HUES48 (cell line): ENCODE measurements at regions not wholly inside any gene's neighbourhood (a gene's known extent, or its start where the extent isn't known, plus 50 kb on each side); places are given as distances from the start of the nearest gene placed in this dataset.

Experiments used
- H3K27ac ChIP-seq: one replicate; pipeline ENCODE4 v1.7.0; 2013; ENCODE audit warnings: low read depth, low read length, inconsistent platforms
- H3K27me3 ChIP-seq: 2 replicates; pipeline ENCODE4 v1.6.1; 2013; ENCODE audit warnings: mild to moderate bottlenecking, low read length; ENCODE audit not compliant: control insufficient read depth, insufficient read depth
- H3K36me3 ChIP-seq: 2 replicates; pipeline ENCODE4 v1.6.1; 2013; ENCODE audit warnings: low read length; ENCODE audit not compliant: control insufficient read depth, insufficient read depth
- H3K4me1 ChIP-seq: 2 replicates; pipeline ENCODE4 v1.6.1; 2013; ENCODE audit warnings: mild to moderate bottlenecking, low read length; ENCODE audit not compliant: control insufficient read depth, insufficient read depth
- H3K4me3 ChIP-seq: 2 replicates; pipeline ENCODE4 v1.5.1; 2013; ENCODE audit warnings: mild to moderate bottlenecking, low read depth, low read length
- H3K9ac ChIP-seq: 2 replicates; pipeline ENCODE4 v1.6.1; 2013; ENCODE audit warnings: mild to moderate bottlenecking, low read depth, low read length, moderate library complexity
- H3K9me3 ChIP-seq: 2 replicates; pipeline ENCODE4 v1.6.1; 2013; ENCODE audit warnings: low read length; ENCODE audit not compliant: control insufficient read depth, insufficient read depth

DNA sequence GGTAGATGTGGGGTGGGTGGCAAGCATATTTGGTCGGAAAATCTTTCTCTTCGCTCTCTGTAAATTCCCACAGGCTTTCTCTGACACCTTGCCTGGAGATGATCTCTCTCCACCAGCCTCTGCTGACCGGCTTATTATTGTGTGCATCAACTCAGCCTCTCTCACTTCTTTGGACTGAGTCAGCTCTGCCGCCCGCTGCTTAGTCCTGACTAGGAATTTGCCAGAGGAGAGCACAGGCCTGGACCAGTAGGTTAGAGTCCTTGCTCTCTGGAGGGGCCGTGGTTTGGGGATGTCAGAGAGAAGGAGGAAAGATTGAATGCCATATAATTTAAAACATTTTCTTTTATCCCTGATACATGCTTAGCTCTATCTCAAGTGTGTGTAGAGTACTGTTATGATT lies 242.6 kb upstream of the THSD7B start:
- H3K4me1 ChIP-seq, result peaks cover 13% of the 10 kb centered on the region; the same call in 1 of the 2 replicates
- no peak overlapping the region for H3K27ac ChIP-seq
- H3K4me3 ChIP-seq, result no peak overlapping the region
- no peaks in the 10 kb centered on the region for H3K9me3 ChIP-seq
- no peaks in the 10 kb centered on the region for H3K36me3 ChIP-seq
- H3K27me3 ChIP-seq, result no peaks in the 10 kb centered on the region
- H3K9ac ChIP-seq, result no peak overlapping the region

DNA sequence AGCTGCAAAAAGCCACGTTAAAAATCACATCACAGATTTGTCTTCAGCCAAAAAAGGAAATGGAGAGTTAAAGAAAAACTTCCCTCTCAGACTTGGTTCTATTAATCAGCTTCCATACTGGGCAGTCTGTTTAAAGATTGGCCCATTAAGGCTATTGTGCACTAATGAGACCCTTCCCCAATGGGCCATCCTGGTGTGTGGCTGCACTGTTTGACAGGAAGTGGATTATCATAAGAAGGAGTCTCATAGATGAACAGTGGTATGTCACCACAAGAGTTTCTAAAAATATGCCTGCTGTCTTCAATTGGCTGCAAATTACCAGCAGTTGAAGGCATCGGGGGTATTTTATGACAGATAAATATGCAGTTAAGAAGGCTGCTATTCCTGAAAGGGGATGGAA lies 247.6 kb upstream of the THSD7B start:
- Histone ChIP-seq H3K9me3 (no peaks in the 10 kb centered on the region), H3K27ac (no peak overlapping the region), H3K4me1 (peaks cover 13% of the 10 kb centered on the region; the same call in 1 of the 2 replicates), H3K36me3 (no peaks in the 10 kb centered on the region), H3K27me3 (peaks cover 24% of the 10 kb centered on the region), H3K9ac (no peak overlapping the region), H3K4me3 (no peak overlapping the region)

DNA sequence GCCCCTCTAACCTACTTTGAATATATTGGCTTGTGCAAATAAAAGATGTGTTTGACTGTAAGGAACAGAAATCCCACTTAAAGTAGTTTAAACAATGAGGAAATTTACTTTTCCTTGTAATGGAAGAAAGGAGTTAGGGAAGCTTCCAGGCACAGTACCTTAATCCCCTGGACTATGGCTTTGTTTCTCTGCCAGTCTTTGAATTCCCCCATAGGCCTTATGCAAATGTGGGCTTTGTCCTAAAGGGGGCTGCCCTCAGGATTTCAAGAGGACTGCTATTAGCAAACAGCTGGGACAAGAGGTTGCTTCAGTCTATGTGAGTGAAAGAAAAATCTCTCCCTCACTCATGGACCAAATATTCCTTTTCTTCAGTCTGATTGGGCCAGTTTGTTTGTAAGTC lies 255.1 kb upstream of the THSD7B start:
- Histone ChIP-seq H3K27ac (peak overlapping the region; percentile 56), H3K36me3 (no peaks in the 10 kb centered on the region), H3K4me3 (peak overlapping the region; percentile 19; the same call in 1 of the 2 replicates), H3K27me3 (peaks cover 88% of the 10 kb centered on the region), H3K9ac (no peak overlapping the region), H3K9me3 (no peaks in the 10 kb centered on the region), H3K4me1 (peaks cover 30% of the 10 kb centered on the region)

DNA sequence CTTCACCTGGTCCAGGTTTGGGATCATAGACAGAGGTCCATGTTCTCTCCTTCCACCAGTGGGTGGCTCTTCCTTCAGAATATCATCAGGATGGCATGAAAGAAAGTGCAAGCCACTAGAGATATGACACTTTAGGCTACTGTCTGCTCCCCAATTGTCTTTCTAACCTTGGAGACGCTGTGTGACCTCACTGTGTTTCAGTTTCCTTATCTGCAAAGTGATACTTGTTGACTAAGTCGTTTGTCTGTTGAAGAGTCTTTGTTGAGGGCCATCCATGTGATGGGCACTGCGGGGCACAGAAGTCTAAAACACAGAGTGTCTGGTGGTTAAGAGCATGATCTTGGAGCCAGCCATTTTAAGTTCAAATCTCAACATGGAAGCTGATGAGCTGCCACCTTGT lies 259.9 kb upstream of the THSD7B start:
- Histone ChIP-seq H3K27ac (no peak overlapping the region), H3K9me3 (no peaks in the 10 kb centered on the region), H3K4me1 (peaks cover 11% of the 10 kb centered on the region)

DNA sequence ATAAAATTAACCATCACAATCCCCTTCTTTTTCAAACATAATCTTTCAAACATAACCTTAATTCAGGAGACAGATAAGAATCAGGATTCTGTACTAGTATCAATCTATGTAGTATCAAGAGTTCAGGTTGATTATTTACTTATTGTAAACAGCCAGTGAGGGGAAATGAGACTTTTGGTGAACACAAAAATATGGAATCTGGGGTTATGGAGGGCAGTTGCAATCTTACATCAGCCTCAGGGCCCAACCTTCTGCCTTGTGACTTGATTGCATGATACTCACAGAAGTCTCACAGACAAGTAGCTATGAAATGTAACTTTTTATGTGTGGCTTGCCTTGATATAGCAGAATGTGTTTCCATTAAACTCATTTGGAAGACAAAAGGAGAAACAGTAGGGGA lies 262.7 kb upstream of the THSD7B start:
- Histone ChIP-seq H3K9ac (no peak overlapping the region), H3K9me3 (no peaks in the 10 kb centered on the region), H3K27me3 (peaks cover 34% of the 10 kb centered on the region), H3K27ac (no peak overlapping the region), H3K4me3 (no peak overlapping the region), H3K4me1 (no peaks in the 10 kb centered on the region), H3K36me3 (no peaks in the 10 kb centered on the region)

More for the DNA sequence above, 259.9 kb upstream of the THSD7B start:
- Histone ChIP-seq H3K36me3 (no peaks in the 10 kb centered on the region), H3K4me3 (no peak overlapping the region), H3K9ac (no peak overlapping the region), H3K27me3 (peaks cover 60% of the 10 kb centered on the region)

DNA sequence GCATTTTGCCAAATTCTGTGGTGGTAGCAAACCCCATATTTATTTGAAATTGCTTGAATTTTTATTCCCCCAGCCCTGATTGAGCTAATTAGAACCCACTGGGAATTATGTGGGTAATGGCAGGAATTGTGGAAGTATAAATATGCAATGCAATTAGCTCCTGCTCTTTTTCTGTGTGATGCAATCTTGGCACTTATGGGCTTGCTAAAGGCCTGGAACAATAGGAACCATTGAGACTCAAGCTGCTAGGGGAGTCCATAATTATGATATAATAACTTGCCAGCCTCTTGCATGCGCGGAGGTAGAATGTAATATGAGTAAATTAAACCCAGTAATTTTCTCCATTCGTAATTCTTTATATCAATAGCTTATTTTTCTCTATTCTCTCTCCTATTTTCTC lies 267.6 kb upstream of the THSD7B start:
- H3K4me1 ChIP-seq, result no peaks in the 10 kb centered on the region
- H3K9ac ChIP-seq, result no peak overlapping the region
- H3K36me3 ChIP-seq, result no peaks in the 10 kb centered on the region
- no peaks in the 10 kb centered on the region for H3K27me3 ChIP-seq
- no peak overlapping the region for H3K4me3 ChIP-seq
- H3K9me3 ChIP-seq, result no peaks in the 10 kb centered on the region
- no peak overlapping the region for H3K27ac ChIP-seq

DNA sequence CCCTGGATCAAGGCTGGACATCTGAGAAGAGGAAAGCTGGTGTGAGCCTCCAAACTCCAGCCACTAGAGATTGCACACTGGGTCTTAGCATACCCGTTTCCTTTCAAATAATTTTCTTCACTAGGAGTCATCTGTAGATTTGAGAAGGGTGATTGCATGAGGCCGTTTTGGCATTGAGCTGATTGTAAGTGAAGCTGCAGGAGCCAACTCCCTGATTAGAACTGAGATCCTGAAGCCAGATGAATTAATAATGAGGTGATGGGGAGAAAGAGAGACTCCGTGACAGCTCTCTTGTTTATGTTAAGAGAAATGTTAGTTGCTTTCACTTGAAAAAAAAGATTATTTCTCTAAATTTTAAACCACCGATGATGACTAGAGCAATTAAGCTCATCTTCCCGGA lies 268.4 kb upstream of the THSD7B start:
- Histone ChIP-seq H3K4me3 (no peak overlapping the region), H3K4me1 (no peaks in the 10 kb centered on the region), H3K9ac (no peak overlapping the region), H3K27ac (no peak overlapping the region), H3K36me3 (no peaks in the 10 kb centered on the region), H3K9me3 (no peaks in the 10 kb centered on the region), H3K27me3 (no peaks in the 10 kb centered on the region)

DNA sequence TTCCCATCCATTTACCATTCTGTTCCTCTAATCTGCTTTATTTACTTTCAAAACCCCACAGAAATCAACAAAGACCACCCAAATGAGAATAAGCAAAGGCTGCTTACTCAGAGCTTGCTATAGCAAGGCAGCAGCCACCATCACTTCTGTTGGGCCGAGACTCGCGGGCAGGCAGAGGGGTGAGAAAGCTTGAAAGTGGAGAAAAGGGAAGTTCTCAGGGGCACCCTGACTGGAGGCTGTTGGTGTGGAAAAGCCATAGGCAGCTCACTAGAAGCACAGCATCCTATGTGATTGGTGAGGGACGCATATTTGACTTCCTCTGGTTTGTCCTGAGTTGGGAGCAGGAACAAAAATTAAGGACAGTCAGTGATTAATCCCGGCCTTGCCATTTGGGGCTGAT lies 269.7 kb upstream of the THSD7B start:
- Histone ChIP-seq H3K27me3 (no peaks in the 10 kb centered on the region), H3K4me1 (no peaks in the 10 kb centered on the region), H3K9me3 (no peaks in the 10 kb centered on the region), H3K27ac (no peak overlapping the region), H3K4me3 (no peak overlapping the region), H3K9ac (no peak overlapping the region), H3K36me3 (no peaks in the 10 kb centered on the region)

DNA sequence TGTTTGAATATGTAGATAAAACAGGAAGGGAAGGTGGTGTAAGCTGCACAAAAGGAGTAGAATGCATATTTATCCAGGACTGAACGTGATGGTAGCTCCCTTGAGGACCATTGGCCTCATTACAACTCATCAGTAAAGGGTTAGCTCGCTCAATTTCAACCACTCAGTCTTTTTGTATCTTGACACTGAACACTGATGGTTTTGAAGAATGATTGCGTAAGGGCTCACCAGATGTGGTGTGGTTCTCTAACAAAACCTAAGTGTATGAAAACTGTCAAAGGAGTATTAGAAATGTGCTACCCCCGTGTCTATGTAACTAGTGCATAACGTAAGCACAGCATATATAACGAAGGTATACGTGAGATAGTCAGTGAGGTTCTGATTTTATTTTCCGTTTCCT lies 272.4 kb upstream of the THSD7B start:
- no peak overlapping the region for H3K27ac ChIP-seq
- no peaks in the 10 kb centered on the region for H3K9me3 ChIP-seq
- H3K36me3 ChIP-seq, result no peaks in the 10 kb centered on the region
- H3K4me3 ChIP-seq, result no peak overlapping the region
- no peaks in the 10 kb centered on the region for H3K4me1 ChIP-seq
- H3K27me3 ChIP-seq, result no peaks in the 10 kb centered on the region
- no peak overlapping the region for H3K9ac ChIP-seq

DNA sequence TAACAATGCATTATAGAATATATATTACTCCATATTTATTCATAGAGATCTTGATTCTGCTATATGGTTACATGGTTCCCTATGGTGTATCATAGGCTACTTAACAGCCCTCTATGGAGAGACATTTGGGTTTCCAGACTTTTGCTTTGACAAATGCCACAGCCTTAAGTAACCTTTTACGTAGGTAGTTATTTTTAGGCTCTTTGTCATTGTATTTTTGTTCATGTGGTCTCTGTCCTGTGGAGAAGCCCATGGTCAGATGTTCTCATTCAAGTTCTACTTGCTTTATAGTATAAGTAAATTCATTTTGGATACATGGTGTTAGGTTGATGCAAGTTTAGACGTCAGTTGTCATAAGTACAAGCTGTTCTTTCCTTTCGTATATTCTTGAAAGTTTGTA lies 275.2 kb upstream of the THSD7B start:
- no peaks in the 10 kb centered on the region for H3K36me3 ChIP-seq
- no peaks in the 10 kb centered on the region for H3K27me3 ChIP-seq

DNA sequence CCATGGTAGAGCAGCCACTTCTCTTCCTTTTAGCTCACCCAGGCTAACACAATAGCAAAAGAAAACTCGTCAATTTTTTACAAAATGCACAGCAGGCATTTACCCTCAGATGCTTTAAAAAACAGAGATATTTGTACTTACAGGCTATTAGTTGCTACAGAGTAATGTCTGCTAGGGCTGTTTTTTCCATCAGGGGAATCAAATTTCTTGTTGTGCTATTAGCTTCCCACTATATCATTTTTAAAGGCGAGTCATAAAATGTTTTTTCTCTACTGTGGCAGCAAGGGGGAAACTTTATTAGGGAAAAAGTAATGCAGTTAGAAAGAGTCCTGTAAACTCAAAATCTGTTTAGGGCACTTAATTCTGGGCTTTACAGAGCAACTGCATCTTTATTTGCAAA lies 277.9 kb upstream of the THSD7B start:
- no peak overlapping the region for H3K9ac ChIP-seq
- no peaks in the 10 kb centered on the region for H3K36me3 ChIP-seq
- no peak overlapping the region for H3K4me3 ChIP-seq
- no peak overlapping the region for H3K27ac ChIP-seq
- H3K4me1 ChIP-seq, result no peaks in the 10 kb centered on the region
- H3K27me3 ChIP-seq, result no peaks in the 10 kb centered on the region
- H3K9me3 ChIP-seq, result no peaks in the 10 kb centered on the region

More for the DNA sequence above, 275.2 kb upstream of the THSD7B start:
- H3K4me3 ChIP-seq, result no peak overlapping the region
- H3K27ac ChIP-seq, result no peak overlapping the region
- no peaks in the 10 kb centered on the region for H3K4me1 ChIP-seq
- no peaks in the 10 kb centered on the region for H3K9me3 ChIP-seq
- H3K9ac ChIP-seq, result no peak overlapping the region

DNA sequence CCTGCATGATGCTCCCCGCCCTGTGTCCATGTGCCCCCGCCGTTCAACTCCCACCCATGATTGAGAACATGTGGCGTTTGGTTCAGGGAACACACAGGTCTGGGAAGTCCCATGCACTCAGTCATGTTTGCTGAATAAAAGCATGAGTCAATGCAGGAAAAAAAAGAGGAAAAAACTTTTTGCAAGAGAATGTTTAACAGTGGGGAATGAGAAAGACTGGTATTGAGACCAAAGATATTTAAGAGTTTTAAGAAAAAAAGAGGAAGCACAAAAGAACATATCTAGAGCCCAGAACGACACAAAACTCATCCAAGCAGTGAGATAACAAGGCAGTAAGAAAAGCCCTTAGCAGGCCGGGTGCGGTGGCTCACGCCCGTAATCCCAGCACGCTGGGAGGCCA lies 279.2 kb upstream of the THSD7B start:
- no peak overlapping the region for H3K9ac ChIP-seq
- no peaks in the 10 kb centered on the region for H3K36me3 ChIP-seq
- H3K4me1 ChIP-seq, result no peaks in the 10 kb centered on the region
- no peak overlapping the region for H3K27ac ChIP-seq
- H3K27me3 ChIP-seq, result no peaks in the 10 kb centered on the region
- no peaks in the 10 kb centered on the region for H3K9me3 ChIP-seq
- no peak overlapping the region for H3K4me3 ChIP-seq
